ENCODE measurements at regions not wholly inside any gene's neighbourhood (a gene's known extent, or its start where the extent isn't known, plus 50 kb on each side); places are given as distances from the start of the nearest gene placed in this dataset.

DNA sequence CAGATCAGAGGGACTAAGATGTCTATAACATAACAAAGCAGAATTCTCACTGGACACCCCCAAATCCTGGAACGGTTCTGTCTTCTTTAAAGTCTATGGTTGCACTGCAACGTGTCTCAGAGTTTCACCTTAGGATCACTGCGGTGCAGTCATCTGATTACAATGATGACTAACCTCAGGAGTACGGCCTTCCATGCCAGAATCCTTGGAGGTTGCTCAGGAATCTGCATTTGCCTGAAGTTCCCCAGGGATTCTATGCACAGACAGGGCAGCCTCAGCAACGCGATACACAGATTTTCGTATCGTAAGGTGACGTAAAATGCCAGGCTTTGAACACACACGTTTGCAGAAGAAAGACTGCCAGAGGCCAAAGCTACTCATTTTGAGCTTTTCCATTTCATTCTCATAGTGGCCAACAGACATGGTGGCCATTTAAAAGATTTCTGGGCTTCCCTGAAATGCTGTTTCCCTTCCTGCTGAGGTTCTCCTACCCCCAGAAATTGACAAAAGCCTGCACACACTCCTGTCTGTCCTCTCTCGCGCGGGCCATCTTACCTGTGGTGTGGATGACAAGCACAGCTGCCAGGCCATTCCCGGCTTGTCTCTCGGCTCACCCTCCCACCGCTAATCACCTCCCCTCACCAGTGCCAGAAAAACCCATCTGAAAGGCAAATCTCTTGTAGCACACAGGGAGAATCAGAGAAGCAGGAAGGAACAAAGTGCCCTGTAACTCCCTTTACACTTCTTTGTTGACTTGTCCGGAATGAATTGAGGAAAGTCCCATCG, 148.8 kb downstream of the ACKR3 start:
- TF ChIP-seq, protein P1, sequence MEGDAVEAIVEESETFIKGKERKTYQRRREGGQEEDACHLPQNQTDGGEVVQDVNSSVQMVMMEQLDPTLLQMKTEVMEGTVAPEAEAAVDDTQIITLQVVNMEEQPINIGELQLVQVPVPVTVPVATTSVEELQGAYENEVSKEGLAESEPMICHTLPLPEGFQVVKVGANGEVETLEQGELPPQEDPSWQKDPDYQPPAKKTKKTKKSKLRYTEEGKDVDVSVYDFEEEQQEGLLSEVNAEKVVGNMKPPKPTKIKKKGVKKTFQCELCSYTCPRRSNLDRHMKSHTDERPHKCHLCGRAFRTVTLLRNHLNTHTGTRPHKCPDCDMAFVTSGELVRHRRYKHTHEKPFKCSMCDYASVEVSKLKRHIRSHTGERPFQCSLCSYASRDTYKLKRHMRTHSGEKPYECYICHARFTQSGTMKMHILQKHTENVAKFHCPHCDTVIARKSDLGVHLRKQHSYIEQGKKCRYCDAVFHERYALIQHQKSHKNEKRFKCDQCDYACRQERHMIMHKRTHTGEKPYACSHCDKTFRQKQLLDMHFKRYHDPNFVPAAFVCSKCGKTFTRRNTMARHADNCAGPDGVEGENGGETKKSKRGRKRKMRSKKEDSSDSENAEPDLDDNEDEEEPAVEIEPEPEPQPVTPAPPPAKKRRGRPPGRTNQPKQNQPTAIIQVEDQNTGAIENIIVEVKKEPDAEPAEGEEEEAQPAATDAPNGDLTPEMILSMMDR (IDR thresholded peaks at IDR 0.05), result no peak
- no peak for TF ChIP-seq POLR2A (IDR thresholded peaks at IDR 0.05)

Data from ovary (tissue), 3 donors.